ENCODE measurements at regions not wholly inside any gene's neighbourhood (a gene's known extent, or its start where the extent isn't known, plus 50 kb on each side); places are given as distances from the start of the nearest gene placed in this dataset.

GRCh38 chr10:32120147-32120546 is 63.9 kb upstream of the KIF5B start:
- DNase-seq = no peak
- no peaks in the 10 kb centered on the region for H3K36me3 ChIP-seq
- intact Hi-C loops (cut with DNase I; ENCODE audit: low total_unique reads) = loop anchor here (10.0 kb wide), 1 partner anchor 45 kb away; no protein-coding TSS in a partner anchor
- H3K4me1 ChIP-seq = no peaks in the 10 kb centered on the region
- H3K4me3 ChIP-seq = no peak overlapping the region
- TF ChIP-seq POLR2A (IDR thresholded peaks at IDR 0.05) = no peak
- TF ChIP-seq CTCF (IDR thresholded peaks at IDR 0.05) = no peak
- H3K27ac ChIP-seq = no peak overlapping the region
- H3K27me3 ChIP-seq = no peaks in the 10 kb centered on the region
- no peaks in the 10 kb centered on the region for H3K9me3 ChIP-seq

GRCh38 chr10:32114508-32114907 is 58.3 kb upstream of the KIF5B start:
- Histone ChIP-seq H3K9me3 (no peaks in the 10 kb centered on the region), H3K4me3 (no peak overlapping the region), H3K27ac (no peak overlapping the region), H3K36me3 (no peaks in the 10 kb centered on the region), H3K4me1 (no peaks in the 10 kb centered on the region), H3K27me3 (no peaks in the 10 kb centered on the region)
- TF ChIP-seq POLR2A (IDR thresholded peaks at IDR 0.05) = no peak
- no peak for TF ChIP-seq CTCF (IDR thresholded peaks at IDR 0.05)
- intact Hi-C loops (cut with DNase I; ENCODE audit: low total_unique reads) = no loop called here
- DNase-seq = no peak

- H3K27ac ChIP-seq = no peak overlapping the region
- TF ChIP-seq CTCF (IDR thresholded peaks at IDR 0.05) (no peak), POLR2A (IDR thresholded peaks at IDR 0.05) (no peak)
- H3K4me3 ChIP-seq = no peak overlapping the region
- no peaks in the 10 kb centered on the region for H3K9me3 ChIP-seq
- H3K4me1 ChIP-seq = no peaks in the 10 kb centered on the region
- DNase-seq = no peak
- intact Hi-C loops (cut with DNase I; ENCODE audit: low total_unique reads) = no loop called here
- no peaks in the 10 kb centered on the region for H3K36me3 ChIP-seq
- H3K27me3 ChIP-seq = no peaks in the 10 kb centered on the region
These were observed 55.8 kb upstream of the KIF5B start for GRCh38 chr10:32112055-32112454.

GRCh38 chr10:32111585-32111984 is 55.4 kb upstream of the KIF5B start:
- Histone ChIP-seq H3K4me1 (no peaks in the 10 kb centered on the region), H3K9me3 (no peaks in the 10 kb centered on the region), H3K36me3 (no peaks in the 10 kb centered on the region), H3K27me3 (no peaks in the 10 kb centered on the region), H3K4me3 (no peak overlapping the region), H3K27ac (no peak overlapping the region)
- no peak for DNase-seq
- TF ChIP-seq POLR2A (IDR thresholded peaks at IDR 0.05) (no peak), CTCF (IDR thresholded peaks at IDR 0.05) (no peak)
- intact Hi-C loops (cut with DNase I; ENCODE audit: low total_unique reads) = no loop called here

- DNase-seq = no peak
- H3K4me1 ChIP-seq = no peaks in the 10 kb centered on the region
- no peaks in the 10 kb centered on the region for H3K9me3 ChIP-seq
These were observed 54.6 kb upstream of the KIF5B start for GRCh38 chr10:32110790-32111189.

More at GRCh38 chr10:32110790-32111189, 54.6 kb upstream of the KIF5B start:
- no peaks in the 10 kb centered on the region for H3K27me3 ChIP-seq
- H3K4me3 ChIP-seq = no peak overlapping the region
- intact Hi-C loops (cut with DNase I; ENCODE audit: low total_unique reads) = no loop called here
- no peak for TF ChIP-seq POLR2A (IDR thresholded peaks at IDR 0.05)
- no peak for TF ChIP-seq CTCF (IDR thresholded peaks at IDR 0.05)
- no peaks in the 10 kb centered on the region for H3K36me3 ChIP-seq
- H3K27ac ChIP-seq = no peak overlapping the region
